HEK293T (cell line): ENCODE measurements at regions not wholly inside any gene's neighbourhood (a gene's known extent, or its start where the extent isn't known, plus 50 kb on each side); places are given as distances from the start of the nearest gene placed in this dataset.

Source experiments
- CTCF ChIA-PET: fragments of 350-600 bp; formaldehyde crosslinking; extraction: SDS; loops from one replicate; lab custom pipeline; 2021; ENCODE audit warnings: antibody characterized with exemption, inconsistent platforms; lab: Yijun Ruan, JAX
- POLR2A ChIA-PET: fragments of 350-600 bp; formaldehyde crosslinking; extraction: SDS; loops from one replicate; lab custom pipeline; 2020; ENCODE audit warnings: antibody characterized with exemption, inconsistent platforms; lab: Yijun Ruan, JAX
- DNase-seq: peaks from one replicate; pipeline ENCODE4 v3.0.0; 2012; ENCODE audit warnings: mixed read lengths; ENCODE audit errors: extremely low spot score
- ARNT ChIP-seq: fragments of 450-650 bp; IDR thresholded peaks from 2 replicates; pipeline ENCODE4 v1.6.1; 2017; ENCODE audit warnings: mild to moderate bottlenecking
- BHLHE40 ChIP-seq: fragments of 450-650 bp; IDR thresholded peaks from 2 replicates; pipeline ENCODE4 v1.6.1; 2016; ENCODE audit warnings: mild to moderate bottlenecking, moderate library complexity, borderline replicate concordance
- CTBP1 ChIP-seq: fragments of 450-650 bp; IDR thresholded peaks from 2 replicates; pipeline ENCODE4 v1.6.1; 2016; ENCODE audit warnings: borderline replicate concordance
- ELF4 ChIP-seq: fragments of 450-650 bp; IDR thresholded peaks from 2 replicates; pipeline ENCODE4 v1.6.1; 2017; ENCODE audit warnings: antibody characterized with exemption
- FOXA1 ChIP-seq: fragments of 450-650 bp; IDR thresholded peaks from 2 replicates; pipeline ENCODE4 v1.6.1; 2016; ENCODE audit warnings: mild to moderate bottlenecking
- FOXK2 ChIP-seq: fragments of 450-650 bp; IDR thresholded peaks from 2 replicates; pipeline ENCODE4 v1.6.1; 2016; ENCODE audit warnings: mild to moderate bottlenecking
- FOXM1 ChIP-seq: fragments of 450-650 bp; IDR thresholded peaks from 2 replicates; pipeline ENCODE4 v1.6.1; 2017; ENCODE audit warnings: mild to moderate bottlenecking, borderline replicate concordance
- HDGF ChIP-seq: fragments of 450-650 bp; IDR thresholded peaks from 2 replicates; pipeline ENCODE4 v1.6.1; 2017; ENCODE audit warnings: antibody characterized with exemption, borderline replicate concordance
- L3MBTL2 ChIP-seq: fragments of 450-650 bp; conservative IDR thresholded peaks from 2 replicates; pipeline ENCODE4 v1.6.1; 2016; ENCODE audit warnings: mild to moderate bottlenecking
- LEF1 ChIP-seq: fragments of 450-650 bp; IDR thresholded peaks from 2 replicates; pipeline ENCODE4 v1.6.1; 2017; ENCODE audit warnings: mild to moderate bottlenecking, borderline replicate concordance
- NFRKB ChIP-seq: fragments of 450-650 bp; IDR thresholded peaks from 2 replicates; pipeline ENCODE4 v1.6.1; 2016; ENCODE audit warnings: mild to moderate bottlenecking, moderate library complexity
- SP1 ChIP-seq: fragments of 450-650 bp; IDR thresholded peaks from 2 replicates; pipeline ENCODE4 v1.6.1; 2017
- SUZ12 ChIP-seq: fragments of 450-650 bp; IDR thresholded peaks from 2 replicates; pipeline ENCODE4 v1.6.1; 2016; ENCODE audit warnings: mild to moderate bottlenecking
- TARDBP ChIP-seq: fragments of 450-650 bp; IDR thresholded peaks from 2 replicates; pipeline ENCODE4 v1.6.1; 2016
- ZNF384 ChIP-seq: fragments of 450-650 bp; IDR thresholded peaks from 2 replicates; pipeline ENCODE4 v1.6.1; 2016
- TF ChIP-seq, protein P1 (sequence below): fragments of 450-650 bp; IDR thresholded peaks from 2 replicates; pipeline ENCODE4 v1.6.1; 2016

DNA sequence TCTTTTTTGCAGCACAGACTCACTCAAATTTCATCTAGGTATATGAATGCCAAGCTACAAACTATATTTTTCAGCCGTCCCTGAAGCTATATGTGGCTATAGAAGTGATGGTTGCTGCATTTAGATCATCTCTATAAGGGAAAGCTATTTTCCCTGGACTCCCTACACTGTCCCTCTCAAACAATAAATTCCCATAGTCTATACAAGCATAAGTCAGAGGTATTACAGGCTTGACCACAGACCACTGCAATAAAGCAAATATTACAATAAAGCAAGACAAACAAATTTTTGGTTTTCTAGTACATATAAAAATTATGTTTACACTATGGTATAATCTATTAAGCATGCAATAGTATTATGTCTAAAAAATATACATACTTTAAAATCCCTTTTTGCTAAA lies 1015.5 kb upstream of the LRRN3 start:
- TF ChIP-seq SP1 (no peak), FOXA1 (no peak), CTBP1 (no peak), L3MBTL2 (no peak), ARNT (no peak), TARDBP (no peak), ZNF384 (no peak), NFRKB (no peak), ELF4 (no peak), HDGF (no peak), BHLHE40 (no peak), SUZ12 (no peak), FOXK2 (no peak), FOXM1 (no peak), LEF1 (no peak)
- TF ChIP-seq, protein P1, sequence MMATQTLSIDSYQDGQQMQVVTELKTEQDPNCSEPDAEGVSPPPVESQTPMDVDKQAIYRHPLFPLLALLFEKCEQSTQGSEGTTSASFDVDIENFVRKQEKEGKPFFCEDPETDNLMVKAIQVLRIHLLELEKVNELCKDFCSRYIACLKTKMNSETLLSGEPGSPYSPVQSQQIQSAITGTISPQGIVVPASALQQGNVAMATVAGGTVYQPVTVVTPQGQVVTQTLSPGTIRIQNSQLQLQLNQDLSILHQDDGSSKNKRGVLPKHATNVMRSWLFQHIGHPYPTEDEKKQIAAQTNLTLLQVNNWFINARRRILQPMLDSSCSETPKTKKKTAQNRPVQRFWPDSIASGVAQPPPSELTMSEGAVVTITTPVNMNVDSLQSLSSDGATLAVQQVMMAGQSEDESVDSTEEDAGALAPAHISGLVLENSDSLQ: no peak
- CTCF ChIA-PET: no interaction called here
- no peak for DNase-seq
- POLR2A ChIA-PET: no interaction called here

DNA sequence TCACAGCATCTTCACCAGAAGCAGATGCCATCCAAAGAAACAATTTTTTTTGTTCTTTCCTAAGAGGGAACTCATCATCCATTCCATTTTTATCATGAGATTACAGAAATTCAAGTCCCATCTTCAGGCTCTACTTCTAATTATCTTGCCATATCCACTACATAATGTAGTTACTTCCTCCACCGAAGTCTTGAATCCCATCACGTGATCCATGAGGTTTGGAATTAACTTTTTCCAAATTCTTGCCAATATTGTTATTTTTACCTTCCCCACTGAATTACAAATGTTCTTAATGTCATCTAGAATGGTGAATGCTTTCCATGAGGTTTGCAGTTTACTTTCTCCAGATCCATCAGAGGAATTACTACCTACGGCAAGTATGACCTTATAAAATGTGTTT lies 1014.7 kb upstream of the LRRN3 start:
- POLR2A ChIA-PET: no interaction called here
- CTCF ChIA-PET: no interaction called here
- no peak for DNase-seq
- no peak for TF ChIP-seq ZNF384
- no peak for TF ChIP-seq SP1
- TF ChIP-seq FOXK2: no peak
- no peak for TF ChIP-seq NFRKB
- TF ChIP-seq, protein P1: no peak

DNA sequence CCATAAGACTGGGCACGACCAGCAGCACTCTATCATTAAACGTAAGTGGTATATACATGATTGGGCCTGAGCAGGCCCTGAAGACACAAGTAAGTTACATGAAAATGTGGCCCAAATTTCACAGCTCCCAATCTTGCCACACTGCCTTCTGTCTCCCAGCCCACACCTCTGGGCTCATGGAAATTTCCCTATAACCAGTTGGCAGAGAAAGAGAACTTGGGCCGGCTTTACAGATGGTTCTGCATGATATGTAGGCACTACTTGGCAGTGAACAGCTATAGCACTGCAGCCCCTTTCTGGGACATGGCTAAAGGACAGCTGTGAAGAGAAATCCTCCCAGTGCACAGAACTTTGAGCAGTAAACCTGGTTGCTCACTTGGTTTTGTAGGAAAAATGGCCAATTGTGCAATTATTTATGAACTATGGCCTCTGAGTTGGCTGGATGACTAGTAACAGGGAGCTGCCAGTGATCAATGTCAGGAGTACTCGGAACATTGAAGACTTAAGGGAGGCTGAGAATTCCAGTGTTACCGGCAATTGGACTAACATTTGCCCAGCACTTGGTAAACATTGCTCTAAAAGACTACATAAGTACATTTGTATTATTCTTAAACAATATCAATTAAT lies 1006.6 kb upstream of the LRRN3 start:
- TF ChIP-seq HDGF (no peak), ARNT (no peak)
- CTCF ChIA-PET: no interaction called here
- POLR2A ChIA-PET: no interaction called here
- no peak for DNase-seq

DNA sequence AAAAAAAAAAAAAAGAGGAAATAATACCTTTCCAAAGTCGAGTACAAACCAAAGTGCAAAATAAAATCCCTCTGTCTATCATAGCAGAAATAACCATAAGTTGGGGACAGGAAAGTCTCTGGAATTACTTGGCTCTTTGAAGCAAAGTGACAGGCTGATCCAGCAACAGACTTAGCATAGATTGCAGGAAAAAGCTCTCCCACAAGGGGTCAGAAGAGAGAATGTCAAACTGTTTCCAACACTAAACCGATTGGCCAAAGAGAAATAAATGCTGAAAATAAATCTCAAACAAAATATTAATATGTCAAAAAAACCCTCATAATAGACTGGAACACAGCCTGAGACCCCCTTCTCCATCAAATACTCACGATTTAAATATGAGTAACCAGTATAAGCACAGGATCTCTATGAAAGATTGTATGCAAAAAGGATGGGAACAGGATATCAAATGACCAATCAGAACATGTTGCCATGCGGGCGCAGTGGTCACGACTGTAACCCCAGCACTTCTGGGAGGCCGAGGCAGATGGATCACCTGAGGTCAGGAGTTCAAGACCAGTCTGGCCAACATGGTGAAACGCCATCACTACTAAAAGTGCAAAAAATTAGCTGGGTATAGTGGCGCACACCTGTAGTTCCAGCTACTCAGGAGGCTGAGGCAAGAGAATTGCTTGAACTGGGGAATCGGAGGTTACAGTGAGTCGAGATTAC lies 1000.7 kb upstream of the LRRN3 start:
- DNase-seq: peak; percentile 23
- TF ChIP-seq SP1 (no peak), ZNF384 (no peak), SUZ12 (no peak), FOXK2 (no peak), HDGF (no peak), CTBP1 (no peak), ELF4 (no peak), LEF1 (no peak), NFRKB (no peak)
- TF ChIP-seq, protein P1: no peak
- CTCF ChIA-PET: no interaction called here
- POLR2A ChIA-PET: no interaction called here

DNA sequence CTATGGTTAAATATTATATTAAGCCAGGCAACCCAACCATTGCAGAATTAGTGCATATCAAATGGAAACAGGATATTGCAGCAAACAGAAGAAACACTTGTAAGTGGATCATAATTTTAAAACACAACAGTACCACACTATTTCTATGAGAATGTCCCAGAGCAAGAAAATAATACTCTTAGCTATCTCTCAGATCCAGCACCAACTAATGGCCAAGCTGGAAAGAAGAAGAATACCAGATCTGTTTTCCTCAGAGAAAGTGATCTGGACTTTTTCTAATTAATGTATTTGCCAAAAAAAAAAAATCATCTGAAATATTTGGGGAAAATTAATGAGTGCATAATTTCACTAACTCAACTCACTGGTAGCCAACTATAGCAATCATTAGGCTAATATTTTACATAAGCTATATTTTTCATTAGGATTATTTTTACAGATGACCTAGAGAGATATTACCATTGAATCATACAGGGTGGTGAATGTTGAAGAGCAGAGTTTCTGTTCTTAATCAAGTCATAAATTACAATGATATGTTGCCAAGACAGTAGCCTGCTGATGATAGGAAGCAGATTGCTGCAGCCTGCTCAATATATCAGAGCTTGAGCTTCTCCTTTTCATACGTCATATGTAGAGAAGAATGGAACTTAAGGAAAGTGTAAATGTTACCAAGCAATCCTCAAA lies 995.4 kb upstream of the LRRN3 start:
- ChIA-PET POLR2A (no interaction called here), CTCF (no interaction called here)
- no peak for DNase-seq
- TF ChIP-seq BHLHE40: no peak
- TF ChIP-seq SUZ12: no peak

DNA sequence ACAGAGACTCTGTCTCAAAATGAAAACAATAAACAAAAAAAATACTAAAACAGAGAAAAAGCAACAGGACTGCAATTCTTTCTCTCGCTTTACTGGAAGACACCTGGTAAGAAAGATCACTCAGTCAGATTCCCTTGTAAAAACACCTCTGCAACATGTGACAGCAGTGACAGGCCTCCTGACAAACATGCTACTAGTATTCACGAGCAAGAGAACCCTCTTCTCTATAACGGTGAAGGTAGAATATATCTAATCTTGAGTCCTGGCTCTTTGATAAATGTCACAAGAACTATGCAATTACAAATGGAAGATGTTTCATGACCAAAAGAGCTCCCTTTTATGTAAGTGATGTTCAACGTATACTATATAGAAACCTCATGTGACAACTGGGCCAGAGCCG lies 986.7 kb upstream of the LRRN3 start:
- ChIA-PET CTCF (no interaction called here), POLR2A (no interaction called here)
- TF ChIP-seq BHLHE40 (no peak), TARDBP (no peak), ZNF384 (no peak), SUZ12 (no peak), LEF1 (no peak), ELF4 (no peak), L3MBTL2 (no peak), NFRKB (no peak), SP1 (no peak), ARNT (no peak), FOXK2 (no peak), FOXM1 (no peak), HDGF (no peak), CTBP1 (no peak), FOXA1 (no peak)
- TF ChIP-seq, protein P1: no peak
- no peak for DNase-seq
